Calu3 (cell line): ENCODE measurements at regions not wholly inside any gene's neighbourhood (a gene's known extent, or its start where the extent isn't known, plus 50 kb on each side); places are given as distances from the start of the nearest gene placed in this dataset.

ENCODE experiments used
- BruUV-seq: library from RNA; stranded (reverse); fragments of 400-500 nt; replicated peaks from 2 replicates; lab custom pipeline; 2021; lab: Mats Ljungman, UMichigan
- CTCF ChIA-PET: fragments of 300-600 bp; sonication (Branson Sonifier 250); formaldehyde crosslinking; loops from one replicate; lab custom pipeline; 2022; ENCODE audit warnings: antibody characterized with exemption; lab: Charles Lee
- DNase-seq: peaks from one replicate; pipeline ENCODE4 v3.0.0; 2022
- H3K27ac Mint-ChIP-seq: one replicate; pipeline ENCODE4 v1.8.0; 2022; ENCODE audit warnings: mixed read lengths; ENCODE audit not compliant: unreplicated experiment
- H3K27me3 Mint-ChIP-seq: one replicate; pipeline ENCODE4 v1.8.0; 2022; ENCODE audit warnings: mixed read lengths; ENCODE audit not compliant: unreplicated experiment
- H3K36me3 Mint-ChIP-seq: one replicate; pipeline ENCODE4 v1.8.0; 2022; ENCODE audit warnings: mild to moderate bottlenecking, moderate library complexity, mixed read lengths; ENCODE audit not compliant: insufficient read depth, unreplicated experiment
- H3K4me1 Mint-ChIP-seq: one replicate; pipeline ENCODE4 v1.8.0; 2022; ENCODE audit warnings: mild to moderate bottlenecking, low read depth, mixed read lengths; ENCODE audit not compliant: unreplicated experiment
- H3K4me3 Mint-ChIP-seq: one replicate; pipeline ENCODE4 v1.8.0; 2022; ENCODE audit warnings: mild to moderate bottlenecking, low read depth, moderate library complexity, mixed read lengths; ENCODE audit not compliant: unreplicated experiment
- H3K9me3 Mint-ChIP-seq: one replicate; pipeline ENCODE4 v1.8.0; 2022; ENCODE audit warnings: low read depth, mixed read lengths; ENCODE audit not compliant: unreplicated experiment
- CTCF ChIP-seq: fragments of 200-600 bp; IDR thresholded peaks from one replicate; pipeline ENCODE4 v1.8.0; 2022; ENCODE audit warnings: antibody characterized with exemption; ENCODE audit not compliant: unreplicated experiment
- intact Hi-C: fragments of 100-400 bp; cut with micrococcal nuclease; formaldehyde crosslinking; loops from one replicate; pipeline ENCODE4 v1.10.0; 2022; ENCODE audit not compliant: unreplicated experiment

- no peak for DNase-seq
- Mint-ChIP-seq H3K27me3 (no peaks in the 10 kb centered on the region), H3K4me1 (no peaks in the 10 kb centered on the region), H3K4me3 (no peak overlapping the region), H3K36me3 (no peaks in the 10 kb centered on the region), H3K27ac (no peak overlapping the region), H3K9me3 (peaks cover 2% of the 10 kb centered on the region)
- intact Hi-C loops, result no loop called here
- TF ChIP-seq CTCF, result no peak
- CTCF ChIA-PET, result no interaction called here
- no TSS peak for BruUV-seq
Observed at GRCh38 chr4:176879380-176880116, 86.8 kb upstream of the VEGFC start.

GRCh38 chr4:176882206-176882605 is 89.5 kb upstream of the VEGFC start:
- no peaks in the 10 kb centered on the region for H3K4me1 Mint-ChIP-seq
- H3K4me3 Mint-ChIP-seq, result no peak overlapping the region
- CTCF ChIA-PET, result no interaction called here
- intact Hi-C loops, result no loop called here
- H3K27me3 Mint-ChIP-seq, result no peaks in the 10 kb centered on the region
- no peak overlapping the region for H3K27ac Mint-ChIP-seq
- TF ChIP-seq CTCF, result no peak
- H3K9me3 Mint-ChIP-seq, result peaks cover under 1% of the 10 kb centered on the region
- H3K36me3 Mint-ChIP-seq, result no peaks in the 10 kb centered on the region
- BruUV-seq, result no TSS peak
- DNase-seq, result no peak

GRCh38 chr4:176883108-176883550 is 90.4 kb upstream of the VEGFC start:
- BruUV-seq, result no TSS peak
- H3K4me1 Mint-ChIP-seq, result no peaks in the 10 kb centered on the region
- peaks cover 2% of the 10 kb centered on the region for H3K9me3 Mint-ChIP-seq
- CTCF ChIA-PET, result no interaction called here
- H3K27me3 Mint-ChIP-seq, result no peaks in the 10 kb centered on the region
- no peaks in the 10 kb centered on the region for H3K36me3 Mint-ChIP-seq
- intact Hi-C loops, result no loop called here
- no peak overlapping the region for H3K27ac Mint-ChIP-seq
- no peak for TF ChIP-seq CTCF
- DNase-seq, result no peak
- H3K4me3 Mint-ChIP-seq, result no peak overlapping the region

- no peak for DNase-seq
- Mint-ChIP-seq H3K36me3 (no peaks in the 10 kb centered on the region), H3K4me1 (no peaks in the 10 kb centered on the region), H3K4me3 (no peak overlapping the region), H3K27me3 (no peaks in the 10 kb centered on the region), H3K27ac (no peak overlapping the region), H3K9me3 (peaks cover 2% of the 10 kb centered on the region)
- no TSS peak for BruUV-seq
- CTCF ChIA-PET, result no interaction called here
- TF ChIP-seq CTCF, result no peak
- intact Hi-C loops, result no loop called here
Observed at GRCh38 chr4:176883681-176884418, 91.1 kb upstream of the VEGFC start.
